Esophagus (tissue), 2 donors: ENCODE measurements at regions not wholly inside any gene's neighbourhood (a gene's known extent, or its start where the extent isn't known, plus 50 kb on each side); places are given as distances from the start of the nearest gene placed in this dataset.

Source experiments
- H3K27ac ChIP-seq, 2 donors: one replicate each; pipeline ENCODE4 v1.5.1; 2013; ENCODE audit warnings: low read depth in 2 of 2, mild to moderate bottlenecking in 2 of 2, inconsistent platforms in 1 of 2, low read length in 1 of 2, moderate library complexity in 1 of 2
- H3K27me3 ChIP-seq, 2 donors: one replicate each; pipeline ENCODE4 v1.6.1; 2013; ENCODE audit warnings: low read length in 2 of 2, control low read depth in 1 of 2, mild to moderate bottlenecking in 1 of 2; ENCODE audit not compliant: insufficient read depth in 2 of 2, control insufficient read depth in 1 of 2
- H3K36me3 ChIP-seq, 2 donors: one replicate each; pipeline ENCODE4 v1.6.1; 2013; ENCODE audit warnings: low read length in 1 of 2; ENCODE audit not compliant: control insufficient read depth in 2 of 2, insufficient read depth in 2 of 2
- H3K4me1 ChIP-seq, 2 donors: one replicate each; pipeline ENCODE4 v1.6.1; 2013; ENCODE audit warnings: low read length in 1 of 2; ENCODE audit not compliant: control insufficient read depth in 2 of 2, insufficient read depth in 2 of 2
- H3K4me3 ChIP-seq, 2 donors: one replicate each; pipeline ENCODE4 v1.5.1; 2013; ENCODE audit warnings: low read length in 2 of 2, mild to moderate bottlenecking in 2 of 2, low read depth in 1 of 2, moderate library complexity in 1 of 2
- H3K9me3 ChIP-seq, 2 donors: one replicate each; pipeline ENCODE4 v1.6.1; 2013; ENCODE audit warnings: mild to moderate bottlenecking in 2 of 2, low read depth in 1 of 2, low read length in 1 of 2, moderate library complexity in 1 of 2; ENCODE audit not compliant: control insufficient read depth in 2 of 2, insufficient read depth in 1 of 2
- WGBS, 2 donors: extraction: QIAGEN DNeasy Blood & Tissue Kit; methylation state at CpG; one replicate each; pipeline ENCODE4 v1.1.7; 2013; 5-methylcytosine and 5-hydroxymethylcytosine counted together
- donor health status: healthy with polysubstance abuse.
- donor health status: Bipolar disorder and iron deficiency.

DNA sequence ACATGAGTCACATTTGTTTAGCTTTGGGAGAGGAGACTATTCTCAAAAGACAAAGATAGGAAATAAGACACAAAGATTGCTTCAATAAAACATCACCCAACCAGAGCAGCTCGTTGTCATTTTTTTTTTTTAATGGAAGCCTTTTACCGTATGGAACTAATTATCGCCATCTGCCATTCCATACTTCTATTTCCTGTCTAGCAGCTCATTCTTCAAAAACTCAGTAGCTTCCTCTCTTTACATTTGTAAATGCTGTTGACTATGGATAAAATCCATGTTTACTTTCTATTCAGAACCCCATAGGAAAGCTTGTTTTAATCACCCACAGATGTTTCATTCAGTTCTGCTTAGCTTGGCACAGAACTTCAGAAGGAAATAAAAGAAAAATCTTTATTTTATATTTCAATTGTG, 110.0 kb upstream of the PSMD7 start:
- Histone ChIP-seq H3K27me3 (no peaks in the 10 kb centered on the region), H3K9me3 (no peaks in the 10 kb centered on the region)
- 26 to 35% methylated on average over 3 of the region's 3 CpGs for WGBS, 2 donors

DNA sequence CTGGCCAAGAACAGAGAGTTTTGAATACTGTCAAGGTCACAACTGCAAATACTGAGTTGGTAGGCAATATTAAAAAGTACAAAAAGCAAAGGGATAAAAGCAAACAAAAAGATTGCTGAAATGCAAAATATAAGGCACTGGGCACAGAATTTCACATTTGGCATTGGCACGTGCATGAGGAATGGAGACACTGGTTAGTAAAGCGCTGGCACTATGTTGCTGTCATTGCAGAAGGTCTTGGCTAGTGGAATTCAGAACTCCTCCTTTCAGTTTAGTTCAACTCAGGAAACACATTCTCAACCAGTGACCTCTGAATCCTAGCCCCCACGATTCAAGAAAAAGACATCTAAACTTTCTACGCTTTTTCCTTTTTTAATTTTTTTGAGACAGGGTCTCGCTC, 111.8 kb upstream of the PSMD7 start:
- Histone ChIP-seq H3K36me3 (no peaks in the 10 kb centered on the region), H3K27me3 (no peaks in the 10 kb centered on the region), H3K4me3 (no peak overlapping the region), H3K27ac (no peak overlapping the region), H3K9me3 (no peaks in the 10 kb centered on the region), H3K4me1 (no peaks in the 10 kb centered on the region)
- WGBS, 2 donors, result 88 to 89% methylated on average over 5 of the region's 5 CpGs

More for the DNA sequence above, 110.0 kb upstream of the PSMD7 start:
- Histone ChIP-seq H3K36me3 (no peaks in the 10 kb centered on the region), H3K4me1 (no peaks in the 10 kb centered on the region), H3K27ac (no peak overlapping the region), H3K4me3 (no peak overlapping the region)

DNA sequence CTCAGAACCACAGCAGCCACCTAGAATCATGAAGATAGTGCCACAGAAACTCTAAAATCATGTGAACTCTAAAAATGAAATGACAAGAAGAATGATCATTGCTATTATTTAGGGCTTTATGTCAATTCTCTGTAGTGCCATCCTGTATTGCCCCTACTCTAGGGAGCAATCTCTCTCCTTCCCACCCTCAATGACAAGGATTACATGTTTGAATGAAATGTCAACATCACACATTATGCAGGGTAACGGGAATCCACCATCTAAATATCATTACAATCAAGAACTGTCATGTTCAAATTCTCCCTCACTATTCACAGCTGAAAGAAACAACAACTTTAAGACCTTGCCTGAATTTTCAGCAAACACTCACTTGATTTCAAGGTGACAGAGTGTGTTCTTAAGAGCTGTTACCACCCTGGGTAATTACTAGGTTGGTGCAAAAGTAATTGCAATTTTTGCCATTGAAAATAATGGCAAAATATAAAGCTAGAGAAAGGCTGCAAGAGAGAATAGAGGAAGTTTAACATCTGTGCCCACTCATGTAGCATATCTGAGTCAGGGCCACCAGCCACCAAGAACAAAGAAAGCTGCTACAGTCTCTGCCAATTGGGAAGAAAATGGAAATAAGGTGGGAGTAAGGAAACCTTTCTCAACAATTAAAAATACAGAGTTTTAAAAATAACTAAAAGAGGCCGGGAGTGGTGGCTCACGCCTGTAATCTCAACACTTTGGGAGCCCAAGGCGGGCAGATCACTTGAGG, 112.8 kb upstream of the PSMD7 start:
- Histone ChIP-seq H3K27me3 (no peaks in the 10 kb centered on the region), H3K27ac (no peak overlapping the region), H3K9me3 (no peaks in the 10 kb centered on the region), H3K4me3 (no peak overlapping the region), H3K36me3 (no peaks in the 10 kb centered on the region), H3K4me1 (no peaks in the 10 kb centered on the region)
- WGBS, 2 donors, result 82 to 83% methylated on average over 4 of the region's 4 CpGs

GRCh38 chr16:74169687-74170376, 126.8 kb upstream of the PSMD7 start:
- Histone ChIP-seq H3K27ac (peak overlapping the region in 1 of 2 donors; percentile 22), H3K4me1 (no peaks in the 10 kb centered on the region), H3K9me3 (no peaks in the 10 kb centered on the region), H3K4me3 (no peak overlapping the region), H3K36me3 (no peaks in the 10 kb centered on the region), H3K27me3 (no peaks in the 10 kb centered on the region)
- WGBS, 2 donors, result 22 to 24% methylated on average over 8 of the region's 8 CpGs

DNA sequence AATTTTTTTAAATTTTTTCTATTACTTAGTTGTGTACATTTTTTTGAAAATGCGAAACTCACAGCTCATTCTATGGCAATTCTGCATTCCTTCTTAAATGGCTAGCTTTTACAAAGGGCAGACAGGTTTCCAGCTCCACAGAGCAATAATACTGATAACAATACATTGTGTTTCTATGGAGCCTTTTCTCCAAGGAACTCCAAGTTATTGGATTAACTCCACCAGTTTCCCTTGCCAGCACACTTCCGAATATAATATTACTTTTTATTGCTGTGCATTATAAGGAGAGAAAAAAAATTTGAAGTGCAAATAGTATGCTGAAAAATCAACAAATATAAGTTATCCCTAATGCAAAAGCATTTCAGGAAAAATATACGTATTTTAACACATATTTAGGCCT, 127.5 kb upstream of the PSMD7 start:
- Histone ChIP-seq H3K4me1 (no peaks in the 10 kb centered on the region), H3K36me3 (no peaks in the 10 kb centered on the region), H3K9me3 (no peaks in the 10 kb centered on the region), H3K4me3 (no peak overlapping the region), H3K27ac (no peak overlapping the region), H3K27me3 (no peaks in the 10 kb centered on the region)
- 74 to 79% methylated on average over 3 of the region's 3 CpGs for WGBS, 2 donors

DNA sequence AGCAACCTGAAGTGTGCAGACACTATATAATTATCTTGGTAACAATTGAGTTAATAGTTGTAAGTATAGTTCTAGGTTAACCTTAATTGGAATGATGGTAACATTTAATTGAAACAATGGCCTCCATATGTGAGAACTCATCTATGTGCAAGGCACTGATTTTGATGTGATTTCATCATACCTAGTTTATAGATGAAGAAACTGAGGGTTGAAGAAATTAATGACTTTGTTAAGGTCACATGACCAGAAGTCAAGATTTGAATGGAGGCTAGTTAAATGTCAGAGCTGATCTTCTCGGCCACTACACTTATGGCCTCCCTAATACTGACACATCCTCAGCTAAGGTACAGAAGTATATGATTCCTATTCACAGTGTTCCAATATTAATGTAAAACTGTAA, 128.2 kb upstream of the PSMD7 start:
- H3K36me3 ChIP-seq, result no peaks in the 10 kb centered on the region
- no peaks in the 10 kb centered on the region for H3K27me3 ChIP-seq
- no peak overlapping the region for H3K4me3 ChIP-seq
- no peaks in the 10 kb centered on the region for H3K9me3 ChIP-seq
- H3K4me1 ChIP-seq, result no peaks in the 10 kb centered on the region
- no peak overlapping the region for H3K27ac ChIP-seq
- 91 to 96% methylated on average over 1 of the region's 1 CpG for WGBS, 2 donors

GRCh38 chr16:74166456-74166855, 130.2 kb upstream of the PSMD7 start:
- Histone ChIP-seq H3K4me1 (no peaks in the 10 kb centered on the region), H3K36me3 (no peaks in the 10 kb centered on the region), H3K27ac (no peak overlapping the region), H3K27me3 (no peaks in the 10 kb centered on the region), H3K4me3 (no peak overlapping the region), H3K9me3 (no peaks in the 10 kb centered on the region)
- WGBS, 2 donors, result 49 to 68% methylated on average over 2 of the region's 2 CpGs

GRCh38 chr16:74165566-74166080, 131.0 kb upstream of the PSMD7 start:
- Histone ChIP-seq H3K4me3 (no peak overlapping the region), H3K27ac (no peak overlapping the region), H3K9me3 (no peaks in the 10 kb centered on the region), H3K36me3 (no peaks in the 10 kb centered on the region), H3K27me3 (no peaks in the 10 kb centered on the region), H3K4me1 (no peaks in the 10 kb centered on the region)
- WGBS, 2 donors, result 74 to 75% methylated on average over 5 of the region's 5 CpGs

DNA sequence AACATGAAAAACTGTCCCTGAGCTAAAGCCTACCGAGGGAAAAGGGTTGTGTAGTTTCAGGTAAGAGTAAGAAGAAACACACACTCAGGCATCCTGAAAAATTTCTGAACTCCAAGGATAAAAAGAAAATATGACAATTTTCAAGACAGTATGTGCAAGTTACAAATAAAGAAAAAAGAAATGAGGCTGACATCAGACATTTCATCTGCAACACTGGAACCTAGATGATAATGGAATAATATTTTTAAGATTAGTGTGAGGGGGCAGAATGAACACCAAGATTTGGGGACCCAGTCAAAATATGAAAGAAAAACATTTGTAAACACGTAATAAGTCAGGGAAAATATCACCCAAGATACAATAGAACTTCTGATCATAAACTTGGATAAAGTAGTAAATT, 135.9 kb upstream of the PSMD7 start:
- Histone ChIP-seq H3K9me3 (no peaks in the 10 kb centered on the region), H3K4me3 (no peak overlapping the region), H3K27ac (no peak overlapping the region), H3K4me1 (no peaks in the 10 kb centered on the region), H3K36me3 (no peaks in the 10 kb centered on the region), H3K27me3 (no peaks in the 10 kb centered on the region)
- WGBS, 2 donors, result 79 to 82% methylated on average over 2 of the region's 2 CpGs

GRCh38 chr16:74153773-74154172, 142.8 kb upstream of the PSMD7 start:
- H3K27ac ChIP-seq, result no peak overlapping the region
- 33 to 47% methylated on average over 1 of the region's 1 CpG for WGBS, 2 donors
- H3K4me1 ChIP-seq, result no peaks in the 10 kb centered on the region
- no peak overlapping the region for H3K4me3 ChIP-seq
- no peaks in the 10 kb centered on the region for H3K9me3 ChIP-seq
- H3K36me3 ChIP-seq, result no peaks in the 10 kb centered on the region
- H3K27me3 ChIP-seq, result no peaks in the 10 kb centered on the region
